Vagina (tissue), 2 donors: ENCODE measurements at regions not wholly inside any gene's neighbourhood (a gene's known extent, or its start where the extent isn't known, plus 50 kb on each side); places are given as distances from the start of the nearest gene placed in this dataset.

Experiments used
- POLR2AphosphoS5 ChIP-seq, 2 donors: sonication (generic); formaldehyde crosslinking; IDR thresholded peaks; one replicate each; pipeline ENCODE4 v1.9.0; 2017; ENCODE audit warnings: antibody characterized with exemption in 2 of 2, mild to moderate bottlenecking in 2 of 2, low read depth in 1 of 2; ENCODE audit not compliant: insufficient read depth in 1 of 2
- TF ChIP-seq, protein P1 (sequence below), 3 experiments: fragments of 450-650 bp in 2 of 3; fragments of 200-600 bp in 1 of 3; sonication (generic) in 1 of 3; IDR thresholded peaks; one replicate each; pipeline ENCODE4 v1.5.1; 2017 to 2019; ENCODE audit warnings: antibody characterized with exemption in 3 of 3, mild to moderate bottlenecking in 2 of 3, moderate library complexity in 2 of 3

DNA sequence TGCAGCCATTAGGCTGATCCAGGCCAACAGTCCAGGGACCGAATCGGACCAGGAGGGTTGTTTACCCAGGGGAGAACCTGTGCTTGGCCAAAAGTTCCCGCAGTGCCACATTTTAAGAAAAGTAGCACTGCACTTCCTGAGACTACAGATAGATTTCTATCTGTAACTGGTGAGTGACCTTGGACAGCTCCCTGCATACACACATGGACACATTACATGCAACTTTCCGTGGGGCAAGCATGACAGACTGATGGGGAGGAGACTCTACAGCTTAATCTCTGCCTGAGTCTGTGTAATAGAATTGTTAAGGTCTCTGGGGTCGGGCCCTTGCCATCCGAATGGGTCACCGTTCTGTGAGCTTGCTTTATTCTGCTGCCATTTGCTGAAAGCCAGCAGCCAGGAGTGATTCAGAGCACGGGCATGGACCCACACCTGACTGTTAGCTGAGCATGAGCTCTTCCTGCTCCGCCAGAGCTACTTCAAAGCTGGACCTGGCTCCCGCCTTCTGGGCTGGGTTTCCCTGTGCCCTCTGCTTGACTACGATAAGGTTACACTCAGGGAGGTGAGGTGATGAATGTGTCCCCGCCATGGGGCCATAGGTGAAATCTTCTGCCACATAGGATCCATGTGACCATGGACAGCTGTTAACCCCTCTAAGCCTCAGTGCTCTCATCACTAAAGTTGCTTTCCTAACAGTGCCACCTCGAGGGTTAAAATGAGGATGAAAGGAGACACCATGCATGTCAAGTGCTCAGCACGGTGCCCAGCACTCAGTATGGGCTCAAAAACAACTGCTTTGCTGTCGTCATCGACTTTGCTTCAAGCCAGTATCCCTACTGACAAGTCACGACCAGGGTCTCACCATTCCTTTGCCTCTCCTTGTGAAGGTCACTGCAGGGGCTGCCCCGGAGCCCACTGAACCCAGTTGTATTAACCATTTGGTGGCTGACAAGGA is 200.0 kb downstream of the MELK start:
- TF ChIP-seq, protein P1, sequence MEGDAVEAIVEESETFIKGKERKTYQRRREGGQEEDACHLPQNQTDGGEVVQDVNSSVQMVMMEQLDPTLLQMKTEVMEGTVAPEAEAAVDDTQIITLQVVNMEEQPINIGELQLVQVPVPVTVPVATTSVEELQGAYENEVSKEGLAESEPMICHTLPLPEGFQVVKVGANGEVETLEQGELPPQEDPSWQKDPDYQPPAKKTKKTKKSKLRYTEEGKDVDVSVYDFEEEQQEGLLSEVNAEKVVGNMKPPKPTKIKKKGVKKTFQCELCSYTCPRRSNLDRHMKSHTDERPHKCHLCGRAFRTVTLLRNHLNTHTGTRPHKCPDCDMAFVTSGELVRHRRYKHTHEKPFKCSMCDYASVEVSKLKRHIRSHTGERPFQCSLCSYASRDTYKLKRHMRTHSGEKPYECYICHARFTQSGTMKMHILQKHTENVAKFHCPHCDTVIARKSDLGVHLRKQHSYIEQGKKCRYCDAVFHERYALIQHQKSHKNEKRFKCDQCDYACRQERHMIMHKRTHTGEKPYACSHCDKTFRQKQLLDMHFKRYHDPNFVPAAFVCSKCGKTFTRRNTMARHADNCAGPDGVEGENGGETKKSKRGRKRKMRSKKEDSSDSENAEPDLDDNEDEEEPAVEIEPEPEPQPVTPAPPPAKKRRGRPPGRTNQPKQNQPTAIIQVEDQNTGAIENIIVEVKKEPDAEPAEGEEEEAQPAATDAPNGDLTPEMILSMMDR (IDR thresholded peaks at IDR 0.05) = no peak
- TF ChIP-seq POLR2AphosphoS5 (IDR thresholded peaks at IDR 0.05; ENCODE audit: insufficient read depth in 1 of 2, low read depth in 1 of 2) = no peak
